NCI-H748 treated with DMSO at 0.1 percent for 48 hours (cell line): ENCODE measurements at regions not wholly inside any gene's neighbourhood (a gene's known extent, or its start where the extent isn't known, plus 50 kb on each side); places are given as distances from the start of the nearest gene placed in this dataset.

Source experiments
- DNase-seq: peaks from one replicate; lab custom pipeline; 2025; lab: John Stamatoyannopoulos, UW

GRCh38 chr3:124498891-124499290, 231.4 kb upstream of the UMPS start:
- no peak for DNase-seq

GRCh38 chr3:124504332-124505059, 225.8 kb upstream of the UMPS start:
- no peak for DNase-seq

- DNase-seq: no peak
These were observed 220.4 kb upstream of the UMPS start for GRCh38 chr3:124509884-124510283.

- DNase-seq: no peak
These were observed 220.0 kb upstream of the UMPS start for GRCh38 chr3:124510290-124510689.

GRCh38 chr3:124512881-124513609, 217.2 kb upstream of the UMPS start:
- no peak for DNase-seq

GRCh38 chr3:124513610-124513997, 216.6 kb upstream of the UMPS start:
- DNase-seq: no peak

GRCh38 chr3:124514683-124515082, 215.6 kb upstream of the UMPS start:
- DNase-seq: no peak

GRCh38 chr3:124516333-124516732, 213.9 kb upstream of the UMPS start:
- no peak for DNase-seq

- no peak for DNase-seq
These were observed 212.9 kb upstream of the UMPS start for GRCh38 chr3:124517306-124517705.

- DNase-seq: no peak
These were observed 211.9 kb upstream of the UMPS start for GRCh38 chr3:124518350-124518749.

- no peak for DNase-seq
These were observed 210.6 kb upstream of the UMPS start for GRCh38 chr3:124519591-124520194.

GRCh38 chr3:124520970-124521369, 209.3 kb upstream of the UMPS start:
- DNase-seq: peak; percentile 93

- DNase-seq: no peak
These were observed 208.1 kb upstream of the UMPS start for GRCh38 chr3:124522082-124522625.

GRCh38 chr3:124526601-124527000, 203.7 kb upstream of the UMPS start:
- DNase-seq: no peak

- DNase-seq: no peak
These were observed 200.3 kb upstream of the UMPS start for GRCh38 chr3:124529826-124530571.

GRCh38 chr3:124530916-124531315, 199.3 kb upstream of the UMPS start:
- DNase-seq: no peak

- no peak for DNase-seq
These were observed 198.2 kb upstream of the UMPS start for GRCh38 chr3:124532071-124532470.

- no peak for DNase-seq
These were observed 194.9 kb upstream of the UMPS start for GRCh38 chr3:124535306-124535705.

GRCh38 chr3:124540550-124541211, 189.6 kb upstream of the UMPS start:
- no peak for DNase-seq

GRCh38 chr3:124542214-124542869, 187.9 kb upstream of the UMPS start:
- DNase-seq: no peak

GRCh38 chr3:124545891-124546290, 184.4 kb upstream of the UMPS start:
- no peak for DNase-seq
